ENCODE measurements at regions not wholly inside any gene's neighbourhood (a gene's known extent, or its start where the extent isn't known, plus 50 kb on each side); places are given as distances from the start of the nearest gene placed in this dataset.

- Histone ChIP-seq H3K36me3 (ENCODE audit: control insufficient read depth, insufficient read depth, low read length) (no peaks in the 10 kb centered on the region), H3K9me3 (ENCODE audit: control insufficient read depth, insufficient read depth, low read length) (no peaks in the 10 kb centered on the region), H3K27me3 (ENCODE audit: control insufficient read depth, insufficient read depth, low read length) (no peaks in the 10 kb centered on the region), H3K27ac (ENCODE audit: low read length) (no peak overlapping the region), H3K4me1 (ENCODE audit: control insufficient read depth, insufficient read depth, low read length) (no peaks in the 10 kb centered on the region), H3K4me3 (ENCODE audit: low read length) (no peak overlapping the region)
- ATAC-seq, result no peak
- Mint-ChIP-seq H3K4me3 (no peak overlapping the region), H3K36me3 (no peaks in the 10 kb centered on the region), H3K4me1 (no peaks in the 10 kb centered on the region), H3K27me3 (ENCODE audit: low read depth in 2 of 2) (peaks cover 0 to under 1% of the 10 kb centered on the region in 2 donors), H3K27ac (no peak overlapping the region), H3K9me3 (peaks cover 0 to 2% of the 10 kb centered on the region in 2 donors)
- DNase-seq, result no peak
- TF ChIP-seq CTCF (IDR thresholded peaks at IDR 0.05), result no peak
- intact Hi-C loops (cut with micrococcal nuclease), result no loop called here
- WGBS (ENCODE audit: insufficient coverage), result 69% methylated on average over 4 of the region's 5 CpGs
Observed at GRCh38 chr2:23159746-23160405, 225.1 kb upstream of the KLHL29 start.

- no peaks in the 10 kb centered on the region for H3K4me1 Mint-ChIP-seq
- no peaks in the 10 kb centered on the region for H3K9me3 Mint-ChIP-seq
Observed at GRCh38 chr2:23164173-23164572, 220.8 kb upstream of the KLHL29 start.

GRCh38 chr2:23169896-23170295 lies 215.1 kb upstream of the KLHL29 start:
- peaks cover 2 to 4% of the 10 kb centered on the region in 2 donors for H3K9me3 Mint-ChIP-seq
- intact Hi-C loops (cut with micrococcal nuclease), result no loop called here
- H3K4me3 ChIP-seq (ENCODE audit: low read length), result no peak overlapping the region
- H3K4me1 ChIP-seq (ENCODE audit: control insufficient read depth, insufficient read depth, low read length), result no peaks in the 10 kb centered on the region
- no peak overlapping the region for H3K4me3 Mint-ChIP-seq
- H3K36me3 ChIP-seq (ENCODE audit: control insufficient read depth, insufficient read depth, low read length), result no peaks in the 10 kb centered on the region
- no peak for DNase-seq
- H3K9me3 ChIP-seq (ENCODE audit: control insufficient read depth, insufficient read depth, low read length), result no peaks in the 10 kb centered on the region
- H3K27ac ChIP-seq (ENCODE audit: low read length), result no peak overlapping the region
- no peaks in the 10 kb centered on the region for H3K36me3 Mint-ChIP-seq
- H3K4me1 Mint-ChIP-seq, result no peaks in the 10 kb centered on the region
- no peaks in the 10 kb centered on the region for H3K27me3 ChIP-seq (ENCODE audit: control insufficient read depth, insufficient read depth, low read length)
- H3K27ac Mint-ChIP-seq, result no peak overlapping the region
- TF ChIP-seq CTCF (IDR thresholded peaks at IDR 0.05), result no peak
- ATAC-seq, result no peak
- WGBS (ENCODE audit: insufficient coverage), result 63% methylated on average over 1 of the region's 1 CpG
- peaks cover 0 to 8% of the 10 kb centered on the region in 2 donors for H3K27me3 Mint-ChIP-seq (ENCODE audit: low read depth in 2 of 2)

More at GRCh38 chr2:23164173-23164572, 220.8 kb upstream of the KLHL29 start:
- no peak for DNase-seq
- no peaks in the 10 kb centered on the region for H3K4me1 ChIP-seq (ENCODE audit: control insufficient read depth, insufficient read depth, low read length)
- H3K27me3 Mint-ChIP-seq (ENCODE audit: low read depth in 2 of 2), result peaks cover 0 to 9% of the 10 kb centered on the region in 2 donors
- H3K36me3 Mint-ChIP-seq, result no peaks in the 10 kb centered on the region
- no peaks in the 10 kb centered on the region for H3K36me3 ChIP-seq (ENCODE audit: control insufficient read depth, insufficient read depth, low read length)
- no peaks in the 10 kb centered on the region for H3K9me3 ChIP-seq (ENCODE audit: control insufficient read depth, insufficient read depth, low read length)
- no peak overlapping the region for H3K4me3 ChIP-seq (ENCODE audit: low read length)
- H3K27ac Mint-ChIP-seq, result no peak overlapping the region
- H3K27me3 ChIP-seq (ENCODE audit: control insufficient read depth, insufficient read depth, low read length), result no peaks in the 10 kb centered on the region
- TF ChIP-seq CTCF (IDR thresholded peaks at IDR 0.05), result no peak
- no peak overlapping the region for H3K4me3 Mint-ChIP-seq
- intact Hi-C loops (cut with micrococcal nuclease), result no loop called here
- no peak overlapping the region for H3K27ac ChIP-seq (ENCODE audit: low read length)
- WGBS (ENCODE audit: insufficient coverage), result 85% methylated on average over 2 of the region's 2 CpGs
- no peak for ATAC-seq

GRCh38 chr2:23171108-23171507 lies 213.9 kb upstream of the KLHL29 start:
- Histone ChIP-seq H3K4me1 (ENCODE audit: control insufficient read depth, insufficient read depth, low read length) (no peaks in the 10 kb centered on the region), H3K27ac (ENCODE audit: low read length) (no peak overlapping the region), H3K4me3 (ENCODE audit: low read length) (no peak overlapping the region), H3K36me3 (ENCODE audit: control insufficient read depth, insufficient read depth, low read length) (no peaks in the 10 kb centered on the region), H3K9me3 (ENCODE audit: control insufficient read depth, insufficient read depth, low read length) (no peaks in the 10 kb centered on the region), H3K27me3 (ENCODE audit: control insufficient read depth, insufficient read depth, low read length) (no peaks in the 10 kb centered on the region)
- DNase-seq, result no peak
- Mint-ChIP-seq H3K27ac (no peak overlapping the region), H3K4me1 (no peaks in the 10 kb centered on the region), H3K27me3 (ENCODE audit: low read depth in 2 of 2) (peaks cover 0 to 4% of the 10 kb centered on the region in 2 donors), H3K36me3 (no peaks in the 10 kb centered on the region), H3K9me3 (peaks cover 2 to 4% of the 10 kb centered on the region in 2 donors), H3K4me3 (no peak overlapping the region)
- TF ChIP-seq CTCF (IDR thresholded peaks at IDR 0.05), result no peak
- ATAC-seq, result no peak
- intact Hi-C loops (cut with micrococcal nuclease), result no loop called here
